ENCODE measurements at regions not wholly inside any gene's neighbourhood (a gene's known extent, or its start where the extent isn't known, plus 50 kb on each side); places are given as distances from the start of the nearest gene placed in this dataset.

- TF ChIP-seq TCF7 (CRISPR knock-in tag; IDR thresholded peaks at IDR 0.05; ENCODE audit: low read depth) (no peak), MAX (CRISPR knock-in tag; IDR thresholded peaks at IDR 0.05) (no peak), ATF2 (CRISPR knock-in tag; IDR thresholded peaks at IDR 0.05; ENCODE audit: borderline replicate concordance, low read depth) (no peak), MXD4 (CRISPR knock-in tag; IDR thresholded peaks at IDR 0.05; ENCODE audit: borderline replicate concordance) (no peak), NR1H2 (CRISPR knock-in tag; IDR thresholded peaks at IDR 0.05) (no peak), HMGXB4 (CRISPR knock-in tag; IDR thresholded peaks at IDR 0.05) (no peak)
Observed at GRCh38 chr2:220226076-220226475, 598.6 kb downstream of the SLC4A3 start.

All from WTC11 (cell line).